LoVo (cell line): ENCODE measurements at regions not wholly inside any gene's neighbourhood (a gene's known extent, or its start where the extent isn't known, plus 50 kb on each side); places are given as distances from the start of the nearest gene placed in this dataset.
"Not testable (repeated sequence)": the region's sequence is repeated elsewhere in the genome, so short reads cannot be mapped to it uniquely, and the experiment has no call there.

ENCODE experiments used
- DNase-seq: peaks from one replicate; pipeline ENCODE4 v3.0.0-alpha.2; 2016; ENCODE audit warnings: low spot score

DNA sequence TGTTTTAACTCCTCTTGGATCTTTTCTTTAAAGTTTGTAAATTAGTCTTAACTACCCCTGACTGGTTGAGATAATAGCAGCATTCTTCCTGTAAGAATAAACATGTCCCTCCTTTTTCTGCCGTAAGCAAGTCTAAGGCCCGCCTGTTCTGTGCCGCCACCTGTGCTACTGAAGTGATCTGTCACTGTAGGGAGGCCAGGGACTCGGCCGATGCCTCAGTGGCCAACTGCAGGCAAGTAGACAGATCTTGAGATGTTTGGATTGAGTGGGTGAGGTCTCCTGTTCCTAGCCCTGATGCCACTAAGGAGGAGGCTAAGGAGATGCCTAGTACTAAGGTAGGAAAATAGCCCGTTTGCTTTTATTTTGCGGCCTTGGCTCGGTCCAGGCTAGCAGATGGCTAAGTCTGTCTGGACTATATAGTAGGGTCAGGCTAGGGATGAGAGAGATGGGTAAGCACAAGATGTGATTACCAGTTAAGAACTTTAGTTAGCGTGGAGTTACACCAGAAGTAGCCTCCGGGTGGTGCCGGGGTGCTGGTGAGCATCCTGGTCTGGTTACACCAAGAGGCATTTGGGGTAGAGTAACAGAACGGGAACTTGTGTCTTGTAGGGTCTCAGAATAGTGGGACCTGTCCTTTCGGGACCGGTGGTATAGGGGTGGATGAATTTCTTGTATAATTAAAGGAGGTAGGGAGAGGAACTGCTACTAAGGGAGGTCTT, 584.2 kb downstream of the SUCLG1 start:
- no peak for DNase-seq

DNA sequence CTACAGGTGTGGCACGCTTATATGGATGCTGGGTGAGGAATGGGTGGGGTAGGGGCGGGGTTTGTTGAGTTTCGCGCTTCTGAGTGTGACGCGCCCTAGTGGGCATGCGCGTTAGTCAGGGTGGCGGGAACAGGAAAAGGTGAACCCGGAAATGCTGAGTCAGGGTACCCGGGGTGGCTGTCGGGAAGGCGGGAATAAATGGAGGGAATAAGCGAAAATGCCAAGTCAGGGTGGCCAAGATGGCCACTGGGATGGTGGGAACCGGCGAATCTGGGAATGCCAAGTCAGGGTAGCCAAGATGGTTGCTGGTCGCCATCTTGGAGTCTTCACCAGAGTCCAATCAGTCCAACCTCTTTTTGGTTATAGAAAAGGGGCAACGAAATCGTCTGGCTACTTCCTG, 585.0 kb downstream of the SUCLG1 start:
- peak; percentile 9 for DNase-seq

DNA sequence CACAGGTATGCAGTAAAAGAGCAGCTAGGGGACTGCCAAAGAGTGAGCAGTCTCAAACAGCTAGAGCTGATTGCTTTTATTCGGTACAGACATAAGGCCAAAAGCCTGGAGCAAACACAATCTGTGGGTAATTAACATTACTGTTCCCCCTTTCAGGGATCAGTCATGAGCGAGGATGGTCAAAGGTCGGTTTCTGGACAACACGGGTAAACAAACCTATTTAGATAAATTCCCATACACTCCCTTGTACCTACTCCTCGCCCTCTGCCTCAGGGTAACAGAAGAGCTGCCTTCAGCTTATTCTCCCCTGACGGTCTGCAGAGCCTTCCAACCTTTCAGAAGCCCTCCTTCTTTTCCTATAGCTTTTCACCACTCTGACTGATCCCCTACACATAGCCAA, 586.0 kb downstream of the SUCLG1 start:
- peak; percentile 68 for DNase-seq

DNA sequence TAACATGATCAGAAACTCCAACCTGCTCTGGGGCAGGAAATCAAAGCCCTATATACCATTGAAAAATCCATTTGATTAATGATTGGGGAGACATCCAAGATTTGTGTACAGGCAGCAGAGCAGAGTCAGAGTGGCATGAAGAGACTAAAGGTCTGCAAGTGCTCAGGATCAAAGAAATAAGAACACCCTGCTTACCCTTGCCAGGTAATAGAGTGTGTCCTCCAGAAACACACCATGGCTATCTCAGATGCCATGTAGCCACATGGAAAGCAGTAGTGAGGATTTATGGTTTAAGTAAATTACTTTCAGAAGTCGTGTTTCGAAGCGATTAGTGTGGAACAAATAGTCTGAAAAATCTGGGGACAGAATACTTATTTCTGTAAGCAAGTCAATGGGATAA, 592.9 kb downstream of the SUCLG1 start:
- DNase-seq = no peak

DNA sequence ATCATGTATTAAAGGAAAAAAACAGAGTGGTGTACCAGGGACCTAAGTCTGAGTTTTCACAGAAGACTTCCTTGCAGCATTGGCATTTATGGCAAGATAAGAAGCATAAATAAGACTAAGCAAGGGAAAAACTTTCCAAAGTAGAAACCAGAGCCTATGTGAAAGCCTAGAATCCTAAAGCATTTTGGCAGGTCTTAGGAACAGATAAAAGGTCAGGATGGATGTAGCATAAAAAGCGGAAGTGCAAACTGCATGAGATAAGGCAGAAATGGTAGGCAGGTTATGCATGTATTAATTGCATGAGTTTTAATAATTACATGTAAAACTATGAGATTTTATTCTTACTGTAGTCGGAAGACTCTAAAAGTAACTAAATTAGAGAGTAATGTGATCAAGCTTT, 596.5 kb downstream of the SUCLG1 start:
- DNase-seq = no peak

DNA sequence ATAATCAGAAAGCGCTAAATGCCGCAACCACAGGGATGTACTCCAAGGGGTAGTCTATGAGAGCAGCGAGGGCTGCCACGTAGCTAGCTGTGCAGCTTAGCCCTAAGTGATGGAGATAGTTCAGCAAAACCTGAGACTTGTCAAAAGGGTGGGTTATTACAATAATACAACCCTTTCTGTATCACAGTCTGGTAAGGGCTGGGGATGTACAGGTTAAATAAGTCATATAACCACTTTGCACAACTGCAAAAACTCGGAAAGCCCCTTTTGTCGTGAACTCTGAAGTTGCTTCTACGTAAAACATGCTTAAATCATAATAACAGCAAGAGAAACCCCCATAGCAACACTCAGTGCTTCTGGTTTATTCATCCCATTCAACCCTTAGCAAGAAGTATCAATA, 598.8 kb downstream of the SUCLG1 start:
- DNase-seq = no peak

DNA sequence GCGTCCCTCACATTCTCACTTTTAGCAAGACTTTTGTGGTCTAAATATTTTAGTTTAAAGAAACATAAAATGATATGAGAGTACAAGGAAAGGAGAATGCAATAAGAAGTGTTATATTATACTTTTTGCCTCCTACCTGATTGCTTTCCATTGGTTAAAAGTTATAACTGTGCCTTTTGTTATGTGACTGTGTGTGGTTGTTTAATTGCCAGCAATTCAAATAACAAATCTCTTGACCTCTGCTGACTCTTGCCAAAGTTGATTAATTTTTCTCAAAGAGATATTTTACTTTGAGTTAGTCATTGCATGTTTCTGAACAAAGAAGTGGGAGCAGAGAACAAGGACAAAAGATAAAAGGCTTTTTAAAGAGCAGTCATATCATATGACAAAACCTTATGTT, 599.5 kb downstream of the SUCLG1 start:
- no peak for DNase-seq

DNA sequence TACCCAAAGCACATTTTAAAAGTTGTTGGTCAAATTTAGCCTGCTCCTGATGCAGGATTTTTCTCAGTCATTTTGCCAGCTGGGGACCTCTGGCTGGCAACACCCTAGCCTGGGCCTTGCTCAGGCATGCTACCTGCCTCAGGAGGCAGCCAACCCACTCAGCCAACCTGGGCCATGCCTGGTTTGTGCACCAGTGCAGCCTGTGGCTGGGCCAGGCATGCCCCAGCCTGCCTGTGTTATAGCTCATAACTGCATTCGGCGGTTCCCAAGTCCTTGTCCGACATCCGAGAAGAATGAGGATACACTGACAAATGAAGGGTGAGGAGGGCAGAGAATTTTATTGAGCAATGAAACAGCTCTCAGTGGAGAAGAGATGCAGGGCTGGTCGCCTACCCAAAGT, 608.0 kb downstream of the SUCLG1 start:
- no peak for DNase-seq

DNA sequence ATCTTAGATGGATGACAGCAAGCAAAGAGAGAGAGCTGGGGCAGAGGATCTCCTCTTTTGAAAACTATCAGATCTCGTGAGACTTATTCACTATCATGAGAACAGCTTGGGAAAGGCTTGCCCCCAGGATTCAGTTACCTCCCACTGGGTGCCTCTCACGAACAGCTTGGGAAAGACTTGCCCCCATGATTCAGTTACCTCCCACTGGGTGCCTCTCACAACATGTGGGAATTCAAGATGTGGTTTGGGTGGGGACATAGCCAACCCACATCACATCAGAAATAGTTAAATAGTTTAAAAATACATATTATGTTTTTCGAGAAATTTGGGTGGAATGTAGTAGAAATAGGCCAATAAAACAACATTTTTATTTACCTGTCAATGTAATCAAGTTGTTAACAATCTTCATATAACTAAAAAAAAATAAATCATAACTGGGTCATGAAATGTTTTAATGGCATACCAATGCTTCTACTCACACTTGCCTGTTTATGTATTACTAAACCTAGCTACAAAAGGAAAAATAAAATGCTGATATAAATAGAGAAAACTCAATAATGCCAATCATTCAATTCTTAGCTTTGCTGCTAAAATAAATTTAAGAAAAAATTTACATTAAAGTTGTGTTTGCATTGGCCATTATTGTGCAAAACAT, 608.9 kb downstream of the SUCLG1 start:
- peak; percentile 21 for DNase-seq

DNA sequence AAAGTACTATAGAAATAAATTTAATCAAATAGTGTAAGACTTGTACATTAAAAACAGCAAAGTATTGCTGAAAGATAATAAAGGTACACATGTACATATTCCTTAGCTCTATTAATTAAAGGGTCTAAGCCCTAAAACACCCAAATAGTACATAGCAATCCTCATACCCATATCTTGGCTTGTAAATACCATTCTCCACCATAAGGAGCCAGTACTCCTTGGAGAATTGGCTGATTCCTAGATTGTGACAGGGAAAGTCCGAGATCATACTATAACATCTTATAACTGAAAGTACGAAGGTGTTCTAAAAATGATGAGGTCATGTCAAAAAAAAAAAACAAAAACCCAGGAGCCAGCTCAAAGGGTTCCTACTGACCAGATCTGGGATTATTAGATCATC, 614.6 kb downstream of the SUCLG1 start:
- no peak for DNase-seq

DNA sequence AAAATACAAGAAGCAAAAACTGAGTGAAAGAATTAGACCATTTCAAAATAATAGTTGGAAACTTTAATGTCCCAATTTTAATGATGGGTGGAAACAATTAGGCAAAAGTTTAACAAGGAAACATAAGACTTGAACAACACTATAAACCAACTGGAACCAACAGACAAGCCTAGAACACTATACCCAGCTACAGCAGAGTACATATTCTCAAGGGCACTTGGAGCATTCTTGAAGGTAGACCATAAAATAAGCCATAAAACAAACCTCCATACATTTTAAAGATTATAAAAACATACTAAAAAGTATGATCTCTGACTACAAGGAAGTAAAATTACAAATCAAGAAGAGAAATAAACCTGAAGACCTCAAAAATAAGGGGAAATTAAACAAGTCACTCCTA, 616.7 kb downstream of the SUCLG1 start:
- DNase-seq = no peak

DNA sequence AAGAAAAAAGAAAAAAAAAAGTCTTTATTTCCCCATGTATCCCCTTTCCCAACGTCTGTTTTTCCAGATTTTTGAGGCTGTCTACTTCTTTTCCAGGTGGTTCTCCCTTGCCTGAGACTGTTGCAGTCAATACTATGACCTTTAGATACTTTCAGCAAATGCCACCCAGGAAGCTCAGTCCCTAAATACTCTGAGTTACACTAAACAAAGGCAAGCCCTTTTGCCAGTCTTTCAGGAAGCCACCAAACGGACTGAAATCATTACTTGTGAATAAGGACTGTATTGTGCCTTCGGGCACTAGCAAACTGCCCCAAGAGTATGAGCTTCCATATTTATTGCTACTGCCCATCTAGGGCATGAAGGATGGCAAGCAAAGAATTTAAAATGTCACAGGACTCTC, 621.3 kb downstream of the SUCLG1 start:
- no peak for DNase-seq

DNA sequence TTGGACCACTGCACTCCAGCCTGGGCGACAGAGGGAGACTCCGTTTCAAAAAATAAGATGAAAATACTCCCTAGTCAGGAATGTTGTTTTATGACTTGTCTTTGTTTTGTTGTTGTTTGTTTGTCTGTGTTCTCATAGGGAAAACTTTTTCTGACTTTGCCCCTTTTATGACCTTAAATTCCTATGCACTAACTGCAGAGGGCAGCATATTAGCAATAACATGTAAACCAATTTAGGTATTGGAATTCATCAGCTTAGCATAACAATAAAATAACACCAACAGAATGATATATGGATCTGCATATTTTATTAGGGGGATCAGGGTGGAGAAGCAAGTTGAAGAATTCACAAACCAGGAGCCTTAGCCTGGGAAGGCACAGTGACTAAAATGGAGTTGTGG, 631.5 kb downstream of the SUCLG1 start:
- no peak for DNase-seq

DNA sequence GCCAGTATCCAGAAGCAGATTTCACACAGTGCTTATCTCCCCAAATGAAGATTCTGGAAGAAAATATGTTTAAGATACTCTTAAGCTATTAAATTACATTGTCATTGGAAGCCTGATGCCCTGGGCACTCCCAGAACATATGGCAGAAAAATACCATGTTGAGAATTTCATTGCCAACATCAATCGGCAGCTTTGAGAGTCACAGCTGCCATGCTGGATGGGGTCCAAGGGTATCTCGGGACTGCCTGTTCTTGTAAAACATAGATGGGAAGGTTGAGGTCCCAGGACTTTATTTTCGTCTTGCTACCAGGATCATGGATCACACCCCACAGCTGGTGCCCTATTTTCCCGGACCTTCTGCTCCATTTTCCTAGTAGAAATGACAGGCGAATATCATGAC, 632.5 kb downstream of the SUCLG1 start:
- no peak for DNase-seq

DNA sequence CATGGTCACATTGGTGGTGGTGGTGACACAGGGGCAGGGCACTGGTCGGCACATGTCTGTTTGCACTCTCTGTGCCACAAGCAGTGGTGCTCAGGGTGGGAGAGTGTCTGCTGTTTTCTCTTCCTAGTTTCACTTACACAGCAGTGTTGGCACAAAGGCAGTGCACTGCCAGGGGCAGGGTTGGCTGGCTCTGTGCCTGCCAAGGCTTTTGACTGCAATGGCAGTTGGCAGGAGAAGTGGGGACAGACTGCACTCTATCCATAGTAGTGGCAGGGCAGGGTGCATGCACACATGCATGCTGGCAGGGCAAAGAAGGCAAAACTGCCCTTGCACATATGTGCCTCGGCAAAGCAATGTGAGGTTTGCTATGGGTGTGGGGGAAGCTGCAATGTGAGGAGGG, 635.9 kb downstream of the SUCLG1 start:
- no peak for DNase-seq

DNA sequence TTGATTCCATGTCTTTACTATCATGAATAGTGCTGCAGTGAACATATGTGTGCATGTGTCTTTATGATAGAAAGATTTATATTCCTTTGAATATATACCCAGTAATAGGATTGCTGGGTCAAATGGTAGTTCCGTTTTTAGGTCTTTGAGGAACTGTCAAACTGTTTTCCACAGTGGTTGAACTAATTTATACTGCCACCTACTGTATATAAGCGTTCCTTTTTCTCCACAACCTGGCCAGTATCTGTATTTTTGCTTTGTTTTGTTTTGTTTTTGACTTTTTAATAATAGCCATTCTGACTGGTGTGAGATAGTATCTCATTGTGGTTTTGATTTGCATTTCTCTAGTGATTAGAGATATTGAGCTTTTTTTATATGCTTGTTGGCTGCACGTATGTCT, 641.6 kb downstream of the SUCLG1 start:
- DNase-seq = no peak

DNA sequence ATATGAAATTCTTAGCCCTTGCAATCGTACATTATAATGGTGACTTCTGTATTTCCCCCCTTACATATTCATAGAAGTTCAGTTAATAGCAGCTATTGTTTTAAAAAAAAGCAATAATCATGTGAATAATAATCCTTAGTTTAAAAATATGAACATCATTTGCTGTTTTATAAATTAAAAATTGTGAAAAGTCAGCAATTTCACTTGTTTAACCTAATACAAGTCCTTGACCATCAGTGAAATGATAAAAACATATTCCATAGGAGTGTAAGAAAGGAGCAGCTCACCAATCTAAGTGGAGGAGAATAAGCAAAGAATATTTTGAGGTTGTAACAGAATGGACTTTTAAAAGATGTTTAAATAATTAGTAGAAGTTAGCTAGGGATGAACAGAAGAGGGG, 650.2 kb downstream of the SUCLG1 start:
- no peak for DNase-seq

DNA sequence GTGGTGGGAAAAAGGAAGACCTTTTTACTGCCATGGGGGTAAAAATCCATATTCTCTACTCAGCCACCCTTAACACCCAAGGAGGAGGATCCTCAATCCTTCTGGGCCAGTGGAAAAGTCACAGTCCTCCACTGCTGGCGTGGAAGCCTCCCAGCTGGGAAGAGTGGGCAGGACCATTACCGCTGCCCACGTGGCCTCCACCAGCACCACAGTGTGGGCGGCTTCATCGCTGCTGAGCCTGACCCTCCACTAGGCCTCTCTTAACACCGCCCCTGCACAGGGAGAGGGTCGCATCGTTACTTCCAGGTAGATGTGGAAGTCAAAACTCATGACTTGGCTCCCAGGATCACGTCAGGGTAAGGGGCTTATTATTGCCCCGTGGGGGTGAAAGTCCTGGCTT, 656.5 kb downstream of the SUCLG1 start:
- no peak for DNase-seq

DNA sequence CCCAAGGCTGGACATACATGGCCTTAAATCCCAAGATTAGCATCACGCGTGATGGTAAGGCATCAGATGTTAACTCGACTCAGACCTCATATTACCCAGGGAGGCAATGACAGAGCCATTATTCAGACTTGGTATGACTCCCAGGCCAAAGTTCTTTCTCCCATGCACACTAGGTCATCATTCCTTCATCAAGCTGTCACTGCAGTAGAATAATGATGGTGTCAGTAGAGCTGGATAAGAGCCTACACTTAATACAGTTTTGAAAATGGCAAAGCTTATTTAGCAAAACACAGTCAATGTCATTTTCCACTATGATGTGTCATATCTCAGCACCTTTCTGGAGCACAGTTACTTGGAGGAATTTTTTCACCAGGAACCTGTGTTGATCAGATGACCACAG, 663.3 kb downstream of the SUCLG1 start:
- no peak for DNase-seq

DNA sequence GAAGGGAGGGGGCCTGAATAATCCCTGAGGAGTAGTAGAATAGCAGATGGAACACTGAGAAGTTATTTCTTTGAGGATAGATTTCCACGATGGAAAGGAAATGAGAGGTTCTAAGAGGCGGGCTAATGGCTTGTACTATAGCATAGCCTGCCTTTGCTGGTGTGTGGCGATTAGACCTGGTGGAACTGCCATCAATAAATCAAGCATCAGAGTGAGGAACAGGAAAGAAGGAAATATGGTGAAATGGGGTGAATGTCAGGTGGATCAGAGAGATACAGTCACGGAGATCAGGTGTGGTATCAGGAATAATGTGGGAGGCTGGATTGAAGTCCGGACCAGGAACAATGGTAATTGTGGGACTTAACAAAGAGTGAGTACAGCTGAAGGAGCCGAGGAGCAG, 668.6 kb downstream of the SUCLG1 start:
- not testable (repeated sequence) for DNase-seq

DNA sequence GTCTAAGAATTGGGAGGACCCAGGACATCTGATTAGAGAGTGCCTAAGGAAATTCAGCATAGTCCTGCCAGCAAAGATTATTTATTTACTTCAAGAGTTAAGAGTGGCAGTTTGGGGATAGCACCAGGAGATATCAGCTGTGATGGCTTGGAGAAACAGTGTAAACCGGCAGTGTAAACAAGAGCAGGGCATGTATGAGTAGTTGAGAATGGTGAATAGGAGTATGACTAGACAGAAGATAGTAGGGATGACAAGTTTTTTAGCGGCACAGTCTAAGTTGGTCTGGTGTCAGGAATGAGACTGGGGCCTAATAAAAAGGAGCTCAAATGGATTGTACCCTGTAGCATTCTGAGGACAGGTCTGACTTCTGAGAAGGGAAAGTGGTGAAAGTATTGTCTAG, 669.4 kb downstream of the SUCLG1 start:
- DNase-seq = not testable (repeated sequence)

DNA sequence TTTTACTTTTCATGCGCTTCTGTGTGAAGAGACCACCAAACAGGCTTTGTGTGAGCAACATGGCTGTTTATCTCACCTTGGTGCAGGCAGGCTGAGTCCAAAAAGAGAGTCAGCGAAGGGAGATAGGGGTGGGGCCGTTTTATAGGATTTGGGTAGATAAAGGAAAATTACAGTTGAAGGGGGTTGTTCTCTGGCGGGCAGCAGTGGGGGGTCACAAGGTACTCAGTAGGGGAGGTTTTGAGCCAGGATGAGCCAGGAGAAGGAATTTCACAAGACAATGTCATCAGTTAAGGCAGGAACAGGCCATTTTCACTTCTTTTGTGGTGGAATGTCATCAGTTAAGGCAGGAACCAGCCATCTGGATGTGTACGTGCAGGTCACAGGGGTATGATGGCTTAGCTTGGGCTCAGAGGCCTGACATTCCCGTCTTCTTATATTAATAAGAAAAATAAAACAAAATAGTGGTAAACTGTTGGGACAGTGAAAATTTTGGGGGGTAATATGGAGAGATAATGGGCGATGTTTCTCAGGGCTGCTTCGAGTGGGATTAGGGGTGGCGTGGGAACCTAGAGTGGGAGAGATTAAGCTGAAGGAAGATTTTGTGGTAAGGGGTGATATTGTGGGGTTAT, 670.0 kb downstream of the SUCLG1 start:
- DNase-seq = not testable (repeated sequence)

DNA sequence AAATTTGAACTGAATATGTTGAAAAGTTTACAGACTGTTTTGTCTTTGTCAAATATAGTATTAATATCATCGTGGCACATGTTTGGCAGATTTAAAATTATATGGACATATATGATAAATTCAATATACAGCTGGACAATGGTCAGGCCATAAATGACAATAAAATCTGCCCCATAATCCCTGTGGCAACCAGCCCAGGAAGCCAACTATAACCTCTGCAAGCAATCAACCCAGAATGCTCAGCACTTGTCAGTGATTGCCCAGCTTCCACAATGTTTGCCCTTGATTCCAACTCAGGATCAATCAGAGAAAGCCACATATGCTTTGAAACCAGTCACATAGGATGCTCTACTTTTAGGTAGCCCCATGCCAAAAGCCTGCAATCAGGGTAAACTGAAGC, 671.9 kb downstream of the SUCLG1 start:
- no peak for DNase-seq

DNA sequence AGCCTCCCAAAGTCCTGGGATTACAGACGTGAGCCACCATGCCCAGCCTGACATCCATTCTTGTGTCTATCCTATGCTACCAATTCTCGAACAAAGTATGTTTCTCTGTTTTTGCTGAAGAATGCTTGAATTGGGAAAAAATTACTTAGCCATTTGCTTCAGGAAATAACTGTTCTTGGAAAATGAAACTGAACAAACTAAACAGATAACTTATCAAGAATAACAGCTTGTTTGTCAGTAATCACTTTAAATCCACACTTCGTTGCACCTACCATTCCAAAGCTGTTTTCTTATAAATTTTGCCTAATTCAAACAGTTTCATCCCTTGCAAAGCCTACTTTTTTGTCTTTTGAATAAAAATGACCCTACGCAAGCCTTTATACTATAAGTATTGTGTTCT, 672.9 kb downstream of the SUCLG1 start:
- no peak for DNase-seq
